WTC11 (cell line): ENCODE measurements at regions not wholly inside any gene's neighbourhood (a gene's known extent, or its start where the extent isn't known, plus 50 kb on each side); places are given as distances from the start of the nearest gene placed in this dataset.

Source experiments
- AFF4 ChIP-seq: sonication (generic); formaldehyde crosslinking; IDR thresholded peaks from 2 replicates; pipeline ENCODE4 v1.8.1; 2023; ENCODE audit warnings: mild to moderate bottlenecking, missing genetic modification reagents, borderline replicate concordance
- CTCF ChIP-seq: fragments of 200-600 bp; IDR thresholded peaks from 2 replicates; pipeline ENCODE4 v1.8.0; 2022; ENCODE audit warnings: antibody characterized with exemption
- ETV6 ChIP-seq: sonication (generic); formaldehyde crosslinking; IDR thresholded peaks from 2 replicates; pipeline ENCODE4 v1.8.1; 2022; ENCODE audit warnings: mild to moderate bottlenecking, missing genetic modification reagents
- HMGXB4 ChIP-seq: sonication (generic); formaldehyde crosslinking; IDR thresholded peaks from 2 replicates; pipeline ENCODE4 v1.8.1; 2023; ENCODE audit warnings: mild to moderate bottlenecking, moderate library complexity, missing genetic modification reagents
- MXD4 ChIP-seq: fragments of 250-450 bp; sonication (Bioruptor Pico); IDR thresholded peaks from 2 replicates; pipeline ENCODE4 v1.8.0; 2021; ENCODE audit warnings: mild to moderate bottlenecking, moderate library complexity, borderline replicate concordance
- SP1 ChIP-seq: sonication (generic); formaldehyde crosslinking; conservative IDR thresholded peaks from 2 replicates; pipeline ENCODE4 v1.8.1; 2022; ENCODE audit warnings: missing genetic modification reagents
- STAT6 ChIP-seq: sonication (generic); formaldehyde crosslinking; conservative IDR thresholded peaks from 2 replicates; pipeline ENCODE4 v1.8.1; 2023; ENCODE audit warnings: mild to moderate bottlenecking, low read depth, missing genetic modification reagents, moderate library complexity

- TF ChIP-seq SP1 (CRISPR knock-in tag), result no peak
- TF ChIP-seq MXD4 (CRISPR knock-in tag), result no peak
- TF ChIP-seq CTCF, result no peak
- TF ChIP-seq HMGXB4 (CRISPR knock-in tag), result no peak
- no peak for TF ChIP-seq ETV6
- no peak for TF ChIP-seq STAT6 (CRISPR knock-in tag)
- TF ChIP-seq AFF4 (CRISPR knock-in tag), result no peak
Measured at GRCh38 chr16:59148769-59149155, 414.6 kb upstream of the GOT2 start.
